Neural crest cell (in vitro differentiated cells): ENCODE measurements at regions not wholly inside any gene's neighbourhood (a gene's known extent, or its start where the extent isn't known, plus 50 kb on each side); places are given as distances from the start of the nearest gene placed in this dataset.
A peak's percentile ranks its signal among the peaks of the same experiment; 100 is the strongest.

Experiments
- DNase-seq: peaks from one replicate; pipeline ENCODE4 v3.0.0; 2021; ENCODE audit warnings: low read depth, mixed read lengths, low spot score
- H3K27ac Mint-ChIP-seq: one replicate; pipeline ENCODE4 v1.8.0; 2021; ENCODE audit warnings: mild to moderate bottlenecking, mixed read lengths; ENCODE audit not compliant: unreplicated experiment
- H3K27me3 Mint-ChIP-seq: 2 replicates; pipeline ENCODE4 v1.8.0; 2021; ENCODE audit warnings: low read depth, mild to moderate bottlenecking, mixed read lengths
- H3K36me3 Mint-ChIP-seq: 2 replicates; pipeline ENCODE4 v1.8.0; 2021; ENCODE audit warnings: low read depth, mild to moderate bottlenecking, mixed read lengths
- H3K4me1 Mint-ChIP-seq: 2 replicates; pipeline ENCODE4 v1.8.0; 2021; ENCODE audit warnings: mixed read lengths
- H3K4me3 Mint-ChIP-seq: one replicate; pipeline ENCODE4 v1.8.0; 2021; ENCODE audit warnings: mild to moderate bottlenecking, mixed read lengths
- H3K9me3 Mint-ChIP-seq: 2 replicates; pipeline ENCODE4 v1.8.0; 2021; ENCODE audit warnings: mixed read lengths
- TF ChIP-seq, protein P1 (sequence below): fragments of 200-600 bp; sonication (generic); conservative IDR thresholded peaks from 2 replicates; pipeline ENCODE4 v1.5.0; 2021; ENCODE audit warnings: antibody characterized with exemption, mild to moderate bottlenecking

DNA sequence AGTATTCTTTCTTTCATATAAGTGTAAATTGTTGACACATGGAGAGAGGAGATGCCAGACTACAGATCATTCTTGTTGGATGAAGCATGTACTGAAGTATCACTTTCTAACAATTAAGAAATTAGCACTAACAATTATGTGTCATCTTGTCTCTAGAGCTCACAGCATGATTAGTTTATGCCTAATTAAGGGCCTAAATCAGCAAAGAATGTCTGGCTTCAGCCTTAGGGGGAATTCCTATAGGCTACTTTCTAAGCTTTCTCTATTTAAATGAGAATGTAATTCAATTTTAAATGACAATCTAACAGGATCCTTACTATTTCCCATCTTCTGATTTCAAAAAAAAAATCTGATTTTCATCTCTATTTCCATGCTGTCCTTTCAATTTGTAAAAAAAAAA, 371.0 kb downstream of the EPHA7 start:
- H3K27me3 Mint-ChIP-seq = no peaks in the 10 kb centered on the region
- H3K4me3 Mint-ChIP-seq = no peak overlapping the region
- no peak for DNase-seq
- TF ChIP-seq, protein P1, sequence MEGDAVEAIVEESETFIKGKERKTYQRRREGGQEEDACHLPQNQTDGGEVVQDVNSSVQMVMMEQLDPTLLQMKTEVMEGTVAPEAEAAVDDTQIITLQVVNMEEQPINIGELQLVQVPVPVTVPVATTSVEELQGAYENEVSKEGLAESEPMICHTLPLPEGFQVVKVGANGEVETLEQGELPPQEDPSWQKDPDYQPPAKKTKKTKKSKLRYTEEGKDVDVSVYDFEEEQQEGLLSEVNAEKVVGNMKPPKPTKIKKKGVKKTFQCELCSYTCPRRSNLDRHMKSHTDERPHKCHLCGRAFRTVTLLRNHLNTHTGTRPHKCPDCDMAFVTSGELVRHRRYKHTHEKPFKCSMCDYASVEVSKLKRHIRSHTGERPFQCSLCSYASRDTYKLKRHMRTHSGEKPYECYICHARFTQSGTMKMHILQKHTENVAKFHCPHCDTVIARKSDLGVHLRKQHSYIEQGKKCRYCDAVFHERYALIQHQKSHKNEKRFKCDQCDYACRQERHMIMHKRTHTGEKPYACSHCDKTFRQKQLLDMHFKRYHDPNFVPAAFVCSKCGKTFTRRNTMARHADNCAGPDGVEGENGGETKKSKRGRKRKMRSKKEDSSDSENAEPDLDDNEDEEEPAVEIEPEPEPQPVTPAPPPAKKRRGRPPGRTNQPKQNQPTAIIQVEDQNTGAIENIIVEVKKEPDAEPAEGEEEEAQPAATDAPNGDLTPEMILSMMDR = no peak
- H3K9me3 Mint-ChIP-seq = no peaks in the 10 kb centered on the region
- H3K27ac Mint-ChIP-seq = no peak overlapping the region
- H3K4me1 Mint-ChIP-seq = no peaks in the 10 kb centered on the region
- H3K36me3 Mint-ChIP-seq = no peaks in the 10 kb centered on the region

DNA sequence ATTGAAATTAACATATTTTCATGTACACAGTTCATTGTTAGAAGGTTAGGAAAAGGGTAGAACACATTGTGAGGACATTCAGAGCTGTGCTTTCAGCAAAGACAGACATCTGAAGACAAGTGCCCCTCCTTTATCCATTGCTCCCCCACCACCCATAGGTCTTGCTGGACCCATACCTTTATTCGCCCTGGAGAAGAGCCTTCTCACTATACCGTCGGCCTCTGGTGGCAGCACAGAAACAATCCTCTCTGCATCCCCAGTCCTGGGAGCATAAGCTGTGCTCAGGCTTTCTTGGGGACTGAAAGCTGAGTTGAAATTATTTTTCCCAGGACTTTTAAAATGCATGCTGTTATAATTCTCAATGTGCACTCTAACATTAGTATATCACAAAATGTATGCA, 372.3 kb downstream of the EPHA7 start:
- no peaks in the 10 kb centered on the region for H3K36me3 Mint-ChIP-seq
- H3K9me3 Mint-ChIP-seq = no peaks in the 10 kb centered on the region
- H3K4me1 Mint-ChIP-seq = no peaks in the 10 kb centered on the region
- H3K27ac Mint-ChIP-seq = no peak overlapping the region
- H3K27me3 Mint-ChIP-seq = no peaks in the 10 kb centered on the region
- no peak for DNase-seq
- TF ChIP-seq, protein P1 = no peak
- no peak overlapping the region for H3K4me3 Mint-ChIP-seq

DNA sequence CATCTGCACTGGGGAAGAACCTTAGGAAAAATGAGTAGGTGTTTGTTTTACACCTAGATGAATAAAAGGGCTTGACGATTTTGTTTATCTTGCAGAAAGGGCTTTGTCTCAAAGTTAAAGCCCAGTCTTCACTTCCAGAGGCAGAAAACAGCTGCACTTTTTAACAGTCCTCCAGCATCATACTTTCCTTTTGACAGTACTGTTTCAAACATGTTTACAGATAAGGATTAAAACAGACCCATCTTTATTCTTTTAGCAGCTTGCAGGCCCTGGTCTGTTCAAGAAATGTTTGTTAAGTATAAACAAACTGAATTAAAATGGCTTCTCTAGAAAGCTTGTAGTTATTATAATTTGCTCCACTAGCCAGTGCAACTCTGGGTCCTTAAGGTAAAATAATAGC, 374.2 kb downstream of the EPHA7 start:
- Mint-ChIP-seq H3K36me3 (no peaks in the 10 kb centered on the region), H3K9me3 (no peaks in the 10 kb centered on the region), H3K4me1 (no peaks in the 10 kb centered on the region), H3K4me3 (no peak overlapping the region), H3K27ac (no peak overlapping the region), H3K27me3 (no peaks in the 10 kb centered on the region)
- DNase-seq = no peak
- TF ChIP-seq, protein P1 = no peak

GRCh38 chr6:93040375-93040774, 379.0 kb downstream of the EPHA7 start:
- Mint-ChIP-seq H3K36me3 (peaks cover 6% of the 10 kb centered on the region), H3K27ac (no peak overlapping the region), H3K27me3 (no peaks in the 10 kb centered on the region), H3K4me3 (no peak overlapping the region), H3K9me3 (peaks cover 18% of the 10 kb centered on the region), H3K4me1 (no peaks in the 10 kb centered on the region)
- DNase-seq = no peak
- TF ChIP-seq, protein P1 = no peak

GRCh38 chr6:93036835-93037234, 382.5 kb downstream of the EPHA7 start:
- peaks cover 6% of the 10 kb centered on the region for H3K36me3 Mint-ChIP-seq
- no peaks in the 10 kb centered on the region for H3K4me1 Mint-ChIP-seq
- H3K4me3 Mint-ChIP-seq = no peak overlapping the region
- TF ChIP-seq, protein P1 = peak; percentile 54
- H3K27me3 Mint-ChIP-seq = no peaks in the 10 kb centered on the region
- DNase-seq = no peak
- peaks cover 18% of the 10 kb centered on the region for H3K9me3 Mint-ChIP-seq
- no peak overlapping the region for H3K27ac Mint-ChIP-seq

GRCh38 chr6:93035756-93036155, 383.6 kb downstream of the EPHA7 start:
- Mint-ChIP-seq H3K9me3 (peaks cover 20% of the 10 kb centered on the region), H3K36me3 (peaks cover 6% of the 10 kb centered on the region), H3K4me1 (no peaks in the 10 kb centered on the region), H3K27me3 (no peaks in the 10 kb centered on the region), H3K27ac (no peak overlapping the region), H3K4me3 (no peak overlapping the region)
- TF ChIP-seq, protein P1 = no peak
- no peak for DNase-seq
